ENCODE measurements at regions not wholly inside any gene's neighbourhood (a gene's known extent, or its start where the extent isn't known, plus 50 kb on each side); places are given as distances from the start of the nearest gene placed in this dataset.

DNA sequence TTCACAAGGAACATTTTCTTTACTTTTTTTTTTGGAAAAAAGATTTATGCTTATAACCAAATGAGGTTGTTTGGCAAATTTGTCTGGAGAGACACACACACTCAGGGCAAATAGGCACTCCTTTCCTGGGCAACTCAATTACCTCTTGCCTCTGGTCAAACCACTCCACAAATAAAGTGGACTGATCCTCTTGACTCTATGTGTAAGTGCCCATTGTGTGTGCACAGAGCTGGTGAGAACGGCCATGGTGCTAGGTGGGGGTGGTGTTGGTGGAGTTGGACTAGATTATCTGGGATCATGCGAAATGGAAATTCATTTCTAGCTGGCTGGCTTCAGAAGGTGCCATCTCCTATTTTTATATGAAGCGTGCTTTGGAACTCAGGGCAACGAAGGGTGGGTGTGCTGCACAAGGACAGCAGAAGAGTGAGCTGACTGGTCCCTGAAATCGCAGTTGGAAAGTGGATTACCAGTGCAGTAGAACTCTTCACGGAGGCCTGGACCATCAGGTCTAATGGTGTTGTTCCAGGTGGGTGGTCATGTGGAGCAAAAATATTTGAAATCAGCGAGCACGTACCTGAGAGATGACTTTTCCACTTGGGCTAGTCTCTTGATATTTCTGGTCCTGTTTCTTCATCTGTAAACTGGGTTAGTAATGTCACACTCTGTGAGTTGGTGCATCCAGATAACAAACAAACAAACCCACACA, 149.9 kb downstream of the RPIA start:
- TF ChIP-seq CTCF (conservative IDR thresholded peaks at IDR 0.05), result no peak
- Histone ChIP-seq H2AK5ac (ENCODE audit: insufficient read length, low read length) (no peak overlapping the region), H3K9ac (ENCODE audit: extremely low read depth, insufficient read length, low read length) (no peak overlapping the region), H3K56ac (ENCODE audit: insufficient read length, low read depth, low read length) (no peak overlapping the region), H4K5ac (ENCODE audit: insufficient read length, low read depth, low read length) (no peak overlapping the region), H4K8ac (replicated peaks; ENCODE audit: insufficient read length, low read depth, low read length) (no peak overlapping the region), H3K23me2 (ENCODE audit: insufficient read length, low read depth, low read length, poor library complexity, severe bottlenecking) (no peaks in the 10 kb centered on the region), H3K79me1 (ENCODE audit: insufficient read depth, low read depth, low read length, poor library complexity, severe bottlenecking) (no peaks in the 10 kb centered on the region), H2BK12ac (ENCODE audit: insufficient read length, low read depth, low read length) (no peak overlapping the region), H3K27ac (ENCODE audit: insufficient read length, low read depth, low read length) (no peak overlapping the region), H3K27me3 (ENCODE audit: insufficient read depth, low read length) (no peaks in the 10 kb centered on the region), H3K79me2 (ENCODE audit: insufficient read depth, low read length) (no peaks in the 10 kb centered on the region), H4K20me1 (ENCODE audit: control insufficient read depth, insufficient read depth, insufficient read length) (no peaks in the 10 kb centered on the region), H2BK120ac (ENCODE audit: low read depth, low read length, poor library complexity, severe bottlenecking) (no peak overlapping the region), H3K18ac (ENCODE audit: insufficient read length, low read depth, low read length) (no peak overlapping the region), H3K14ac (ENCODE audit: insufficient read depth, low read length) (no peak overlapping the region), H3T11ph (ENCODE audit: low read length) (no peak overlapping the region), H3K23ac (ENCODE audit: insufficient read length, low read depth, low read length) (no peak overlapping the region), H2BK5ac (ENCODE audit: insufficient read length, low read length) (no peak overlapping the region), H2AFZ (ENCODE audit: low read length) (no peak overlapping the region), H4K91ac (ENCODE audit: insufficient read length, low read depth, low read length) (no peak overlapping the region), H2BK20ac (ENCODE audit: low read depth, low read length, poor library complexity, severe bottlenecking) (no peak overlapping the region), H2BK15ac (ENCODE audit: low read depth, low read length) (no peak overlapping the region), H3K4ac (ENCODE audit: low read depth, low read length) (no peak overlapping the region), H3K4me1 (ENCODE audit: insufficient read depth, low read length) (no peaks in the 10 kb centered on the region), H3K4me2 (ENCODE audit: insufficient read depth, insufficient read length, low read length) (no peak overlapping the region), H3K9me3 (ENCODE audit: control insufficient read depth, low read depth, low read length) (peaks cover 18% of the 10 kb centered on the region)
- Mint-ChIP-seq H3K36me3 (ENCODE audit: insufficient read depth in 1 of 3, low read depth in 3 of 3) (peaks cover 0 to 24% (median 0%) of the 10 kb centered on the region in 3 experiments; a peak in 4 of 7 replicates), H3K4me3 (no peak overlapping the region), H3K4me1 (no peaks in the 10 kb centered on the region), H3K27ac (no peak overlapping the region; a peak in 1 of 7 replicates), H3K9me3 (peaks cover 66 to 95% of the 10 kb centered on the region in 2 experiments), H3K27me3 (ENCODE audit: low read depth) (peaks cover 2% of the 10 kb centered on the region; the same call in 1 of the 2 replicates)
- WGBS (ENCODE audit: extremely low coverage, insufficient read length, low lambda C conversion rate), result no CpG with 5 or more reads among the region's 8 CpGs
- DNase-seq, result no peak
